HG02588 (cell line): ENCODE measurements at regions not wholly inside any gene's neighbourhood (a gene's known extent, or its start where the extent isn't known, plus 50 kb on each side); places are given as distances from the start of the nearest gene placed in this dataset.

Experiments
- ATAC-seq: cut with Tn5 transposase; IDR thresholded peaks from one replicate; pipeline ENCODE4 v1.9.1; 2021; ENCODE audit warnings: mild to moderate bottlenecking, moderate library complexity; ENCODE audit not compliant: unreplicated experiment

DNA sequence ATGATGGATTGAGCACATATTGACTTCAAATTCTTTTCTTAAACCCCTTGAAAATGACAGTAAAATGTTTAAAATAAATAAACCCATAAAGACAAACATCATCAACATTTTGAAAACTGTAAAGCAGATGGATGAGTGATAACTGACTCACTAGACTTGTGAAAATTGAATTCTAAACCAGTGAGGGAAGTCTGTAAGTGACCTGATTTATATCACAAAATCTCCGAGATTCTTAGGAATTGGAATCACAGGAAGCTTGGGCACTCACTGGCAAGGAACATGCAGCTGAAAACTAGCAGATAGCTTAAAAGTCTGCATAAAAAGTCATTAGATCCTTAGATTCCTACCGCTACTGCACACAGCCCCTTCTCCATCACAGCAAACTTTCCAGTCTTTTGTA, 51.3 kb upstream of the TSC22D1 start:
- ATAC-seq: no peak

DNA sequence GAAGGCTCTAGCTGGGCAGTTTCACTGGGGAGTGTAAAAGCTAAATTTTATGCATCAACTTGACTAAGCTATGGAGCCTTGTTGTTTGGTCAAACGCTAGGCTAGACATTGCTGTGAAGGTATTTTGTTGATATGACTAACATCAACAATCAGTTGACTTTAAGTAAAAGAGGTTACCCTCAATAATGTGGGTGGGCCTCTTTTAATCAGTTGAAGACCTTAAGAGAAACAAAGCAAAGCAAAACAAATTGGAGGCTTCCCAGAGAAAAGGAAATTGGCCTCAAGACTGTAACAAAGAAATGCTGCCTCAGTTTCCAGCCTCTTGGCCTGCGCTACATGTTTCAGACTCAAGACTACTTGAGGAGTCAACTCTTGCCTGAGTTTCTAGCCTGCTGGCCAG, 50.0 kb upstream of the TSC22D1 start:
- no peak for ATAC-seq
